ENCODE measurements at regions not wholly inside any gene's neighbourhood (a gene's known extent, or its start where the extent isn't known, plus 50 kb on each side); places are given as distances from the start of the nearest gene placed in this dataset.

- no peak overlapping the region for H3K9ac ChIP-seq (ENCODE audit: extremely low read depth, low read length, poor library complexity, severe bottlenecking)
- 91 to 93% methylated on average over 6 to 9 of the region's 9 CpGs for WGBS, 2 experiments (ENCODE audit: insufficient coverage in 1 of 2, insufficient read length in 1 of 2)
- peak overlapping the region; percentile 36 for H3K27ac ChIP-seq (ENCODE audit: low read depth, low read length)
- no peak overlapping the region for H3K27ac Mint-ChIP-seq
- H3K27me3 Mint-ChIP-seq (ENCODE audit: insufficient read depth), result no peaks in the 10 kb centered on the region
- no peaks in the 10 kb centered on the region for H3K4me1 ChIP-seq (ENCODE audit: control insufficient read depth, insufficient read depth, low read length)
- no peaks in the 10 kb centered on the region for H3K36me3 ChIP-seq (ENCODE audit: control insufficient read depth, insufficient read depth, low read length)
- peaks cover 12% of the 10 kb centered on the region for H3K9me3 Mint-ChIP-seq
- H3K4me3 ChIP-seq (ENCODE audit: low read length), result no peak overlapping the region
- no peak for DNase-seq
- H3K27me3 ChIP-seq (ENCODE audit: control insufficient read depth, insufficient read depth, low read length, poor library complexity, severe bottlenecking), result no peaks in the 10 kb centered on the region
- no peak overlapping the region for H3K4me3 Mint-ChIP-seq
- no peak for TF ChIP-seq CTCF (conservative IDR thresholded peaks at IDR 0.05)
- H3K9me3 ChIP-seq (ENCODE audit: control insufficient read depth, low read length), result peaks cover 8% of the 10 kb centered on the region
- peaks cover 20% of the 10 kb centered on the region for H3K4me1 Mint-ChIP-seq
- H3K36me3 Mint-ChIP-seq (ENCODE audit: low read depth), result no peaks in the 10 kb centered on the region
Measured at GRCh38 chr16:9412031-9412914, 320.8 kb downstream of the HAPSTR1 start.

- Histone ChIP-seq H3K36me3 (ENCODE audit: control insufficient read depth, insufficient read depth, low read length) (no peaks in the 10 kb centered on the region), H3K9me3 (ENCODE audit: control insufficient read depth, low read length) (peaks cover 11% of the 10 kb centered on the region), H3K4me1 (ENCODE audit: control insufficient read depth, insufficient read depth, low read length) (no peaks in the 10 kb centered on the region), H3K27ac (ENCODE audit: low read depth, low read length) (no peak overlapping the region), H3K9ac (ENCODE audit: extremely low read depth, low read length, poor library complexity, severe bottlenecking) (no peak overlapping the region), H3K27me3 (ENCODE audit: control insufficient read depth, insufficient read depth, low read length, poor library complexity, severe bottlenecking) (no peaks in the 10 kb centered on the region), H3K4me3 (ENCODE audit: low read length) (no peak overlapping the region)
- Mint-ChIP-seq H3K9me3 (peaks cover 16% of the 10 kb centered on the region), H3K36me3 (ENCODE audit: low read depth) (no peaks in the 10 kb centered on the region), H3K27me3 (ENCODE audit: insufficient read depth) (peaks cover 2% of the 10 kb centered on the region), H3K4me1 (peaks cover 19% of the 10 kb centered on the region), H3K27ac (no peak overlapping the region), H3K4me3 (no peak overlapping the region)
- no peak for TF ChIP-seq CTCF (conservative IDR thresholded peaks at IDR 0.05)
- no peak for DNase-seq
- 85 to 100% methylated on average over 1 to 5 of the region's 5 CpGs for WGBS, 2 experiments (ENCODE audit: insufficient coverage in 1 of 2, insufficient read length in 1 of 2)
Measured at GRCh38 chr16:9412915-9413264, 321.4 kb downstream of the HAPSTR1 start.

- no peak overlapping the region for H3K27ac ChIP-seq (ENCODE audit: low read depth, low read length)
- peaks cover 11% of the 10 kb centered on the region for H3K9me3 ChIP-seq (ENCODE audit: control insufficient read depth, low read length)
- Mint-ChIP-seq H3K27ac (no peak overlapping the region), H3K36me3 (ENCODE audit: low read depth) (no peaks in the 10 kb centered on the region), H3K4me3 (no peak overlapping the region), H3K9me3 (peaks cover 16% of the 10 kb centered on the region), H3K27me3 (ENCODE audit: insufficient read depth) (peaks cover 4% of the 10 kb centered on the region), H3K4me1 (no peaks in the 10 kb centered on the region)
- TF ChIP-seq CTCF (conservative IDR thresholded peaks at IDR 0.05), result peak; percentile 60
- DNase-seq, result peak; percentile 58
- no peaks in the 10 kb centered on the region for H3K27me3 ChIP-seq (ENCODE audit: control insufficient read depth, insufficient read depth, low read length, poor library complexity, severe bottlenecking)
- WGBS, 2 experiments (ENCODE audit: insufficient coverage in 1 of 2, insufficient read length in 1 of 2), result 88 to 100% methylated on average over 1 to 4 of the region's 4 CpGs
- H3K4me3 ChIP-seq (ENCODE audit: low read length), result no peak overlapping the region
- no peak overlapping the region for H3K9ac ChIP-seq (ENCODE audit: extremely low read depth, low read length, poor library complexity, severe bottlenecking)
- H3K4me1 ChIP-seq (ENCODE audit: control insufficient read depth, insufficient read depth, low read length), result no peaks in the 10 kb centered on the region
- H3K36me3 ChIP-seq (ENCODE audit: control insufficient read depth, insufficient read depth, low read length), result no peaks in the 10 kb centered on the region
Measured at GRCh38 chr16:9415545-9415944, 324.1 kb downstream of the HAPSTR1 start.
